Kidney epithelial cell (primary cell): ENCODE measurements at regions not wholly inside any gene's neighbourhood (a gene's known extent, or its start where the extent isn't known, plus 50 kb on each side); places are given as distances from the start of the nearest gene placed in this dataset.
"Not testable (repeated sequence)": the region's sequence is repeated elsewhere in the genome, so short reads cannot be mapped to it uniquely, and the experiment has no call there.

Source experiments
- DNase-seq: peaks from one replicate; pipeline ENCODE4 v3.0.0-alpha.2; 2010; ENCODE audit warnings: low read depth
- H3K27me3 ChIP-seq: 2 replicates; pipeline ENCODE4 v1.6.0; 2011; ENCODE audit warnings: low read length; ENCODE audit not compliant: control insufficient read depth, insufficient read depth
- H3K36me3 ChIP-seq: 2 replicates; pipeline ENCODE4 v1.5.1; 2011; ENCODE audit warnings: low read length; ENCODE audit not compliant: control insufficient read depth, insufficient read depth
- H3K4me3 ChIP-seq: 2 replicates; pipeline ENCODE4 v1.5.1; 2011; ENCODE audit warnings: low read depth, mild to moderate bottlenecking, control low read depth, low read length
- TF ChIP-seq, protein P1 (sequence below): IDR thresholded peaks from 2 replicates; pipeline ENCODE4 v1.5.1; 2011; ENCODE audit warnings: mild to moderate bottlenecking, moderate library complexity, low read length, control low read depth, inconsistent platforms; ENCODE audit not compliant: insufficient read depth, poor library complexity, severe bottlenecking

DNA sequence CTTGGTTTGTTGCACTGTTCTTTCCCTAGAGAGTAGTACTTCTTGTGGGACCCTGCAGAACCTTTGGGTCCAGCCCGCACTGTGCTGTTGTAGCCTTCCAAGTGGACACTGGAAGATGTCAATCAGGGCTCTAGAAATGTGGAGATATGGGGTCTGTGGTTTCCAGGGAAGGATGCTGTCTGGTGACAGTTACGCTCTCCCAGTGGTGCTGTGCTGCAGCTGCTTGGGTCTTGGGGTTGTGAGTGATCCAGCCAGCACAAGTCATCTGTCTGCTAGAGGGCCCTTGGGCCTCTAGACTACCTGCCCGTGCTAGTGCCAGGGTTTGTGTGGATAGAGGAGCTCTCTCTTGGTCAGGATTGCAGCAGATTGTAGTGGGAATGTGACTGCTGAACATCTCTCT is 484.5 kb downstream of the DMAC1 start:
- Histone ChIP-seq H3K4me3 (no peak overlapping the region), H3K36me3 (no peaks in the 10 kb centered on the region), H3K27me3 (no peaks in the 10 kb centered on the region)
- no peak for DNase-seq
- TF ChIP-seq, protein P1, sequence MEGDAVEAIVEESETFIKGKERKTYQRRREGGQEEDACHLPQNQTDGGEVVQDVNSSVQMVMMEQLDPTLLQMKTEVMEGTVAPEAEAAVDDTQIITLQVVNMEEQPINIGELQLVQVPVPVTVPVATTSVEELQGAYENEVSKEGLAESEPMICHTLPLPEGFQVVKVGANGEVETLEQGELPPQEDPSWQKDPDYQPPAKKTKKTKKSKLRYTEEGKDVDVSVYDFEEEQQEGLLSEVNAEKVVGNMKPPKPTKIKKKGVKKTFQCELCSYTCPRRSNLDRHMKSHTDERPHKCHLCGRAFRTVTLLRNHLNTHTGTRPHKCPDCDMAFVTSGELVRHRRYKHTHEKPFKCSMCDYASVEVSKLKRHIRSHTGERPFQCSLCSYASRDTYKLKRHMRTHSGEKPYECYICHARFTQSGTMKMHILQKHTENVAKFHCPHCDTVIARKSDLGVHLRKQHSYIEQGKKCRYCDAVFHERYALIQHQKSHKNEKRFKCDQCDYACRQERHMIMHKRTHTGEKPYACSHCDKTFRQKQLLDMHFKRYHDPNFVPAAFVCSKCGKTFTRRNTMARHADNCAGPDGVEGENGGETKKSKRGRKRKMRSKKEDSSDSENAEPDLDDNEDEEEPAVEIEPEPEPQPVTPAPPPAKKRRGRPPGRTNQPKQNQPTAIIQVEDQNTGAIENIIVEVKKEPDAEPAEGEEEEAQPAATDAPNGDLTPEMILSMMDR: no peak

DNA sequence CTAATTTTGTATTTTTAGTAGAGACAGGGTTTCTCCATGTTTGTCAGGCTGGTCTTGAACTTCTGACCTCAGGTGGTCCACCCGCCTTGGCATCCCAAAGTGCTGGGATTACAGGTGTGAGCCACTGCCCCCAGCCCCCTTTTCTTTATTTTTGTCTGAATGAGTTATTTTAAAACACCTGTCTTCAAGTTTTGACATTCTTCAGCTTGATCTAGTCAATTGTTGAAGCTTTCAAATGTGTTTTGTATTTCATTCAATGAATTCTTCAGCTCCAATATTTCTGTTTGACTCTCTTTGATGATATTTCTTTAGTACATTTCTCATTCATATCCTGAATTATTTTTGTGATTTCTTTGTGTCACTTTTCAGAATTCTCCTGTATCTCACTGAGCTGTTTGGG is 486.2 kb downstream of the DMAC1 start:
- no peaks in the 10 kb centered on the region for H3K36me3 ChIP-seq
- TF ChIP-seq, protein P1: no peak
- DNase-seq: no peak
- no peaks in the 10 kb centered on the region for H3K27me3 ChIP-seq
- H3K4me3 ChIP-seq: no peak overlapping the region

GRCh38 chr9:7309051-7309450 is 490.5 kb downstream of the DMAC1 start:
- not testable (repeated sequence) for DNase-seq, H3K36me3 ChIP-seq, H3K4me3 ChIP-seq, H3K27me3 ChIP-seq

GRCh38 chr9:7305677-7306076 is 493.9 kb downstream of the DMAC1 start:
- no peaks in the 10 kb centered on the region for H3K36me3 ChIP-seq
- TF ChIP-seq, protein P1: no peak

DNA sequence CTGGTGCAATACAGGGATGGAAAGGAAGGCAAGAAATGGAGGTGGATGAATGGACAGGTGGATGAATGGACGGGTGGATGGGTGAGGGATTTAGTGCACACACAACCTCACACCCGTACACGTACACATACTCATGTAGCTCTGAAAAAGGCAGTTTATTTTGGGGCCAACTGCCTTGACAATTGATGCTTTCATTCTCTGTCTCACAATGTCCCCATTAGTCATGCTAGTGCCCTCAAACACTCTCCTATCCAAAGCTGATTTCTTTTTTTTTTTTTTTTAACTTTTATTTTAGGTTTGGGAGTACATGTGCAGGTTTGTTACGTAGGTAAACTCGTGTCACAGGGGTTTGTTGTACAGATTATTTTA is 495.0 kb downstream of the DMAC1 start:
- Histone ChIP-seq H3K4me3 (no peak overlapping the region), H3K36me3 (no peaks in the 10 kb centered on the region), H3K27me3 (no peaks in the 10 kb centered on the region)
- DNase-seq: no peak
- TF ChIP-seq, protein P1: no peak

More at GRCh38 chr9:7305677-7306076, 493.9 kb downstream of the DMAC1 start:
- Histone ChIP-seq H3K27me3 (no peaks in the 10 kb centered on the region), H3K4me3 (no peak overlapping the region)
- DNase-seq: no peak

GRCh38 chr9:7303907-7304626 is 495.5 kb downstream of the DMAC1 start:
- H3K27me3 ChIP-seq: no peaks in the 10 kb centered on the region
- H3K36me3 ChIP-seq: no peaks in the 10 kb centered on the region
- TF ChIP-seq, protein P1: no peak
- no peak overlapping the region for H3K4me3 ChIP-seq
- DNase-seq: no peak
